ENCODE measurements at regions not wholly inside any gene's neighbourhood (a gene's known extent, or its start where the extent isn't known, plus 50 kb on each side); places are given as distances from the start of the nearest gene placed in this dataset.
A peak's percentile ranks its signal among the peaks of the same experiment; 100 is the strongest.

GRCh38 chr14:86462193-86462753 is 932.3 kb downstream of the FLRT2 start:
- TF ChIP-seq POLR2A (IDR thresholded peaks at IDR 0.05; ENCODE audit: low read depth) (no peak), CTCF (IDR thresholded peaks at IDR 0.05) (peak in 1 of 3 experiments; percentile 7)
